NCI-H82 treated with DMSO at 0.1 percent for 48 hours (cell line): ENCODE measurements at regions not wholly inside any gene's neighbourhood (a gene's known extent, or its start where the extent isn't known, plus 50 kb on each side); places are given as distances from the start of the nearest gene placed in this dataset.
A peak's percentile ranks its signal among the peaks of the same experiment; 100 is the strongest.

Experiments
- DNase-seq: peaks from one replicate; lab custom pipeline; 2025; ENCODE audit not compliant: unreplicated experiment; lab: John Stamatoyannopoulos, UW

GRCh38 chr2:120879431-120880295 is 144.0 kb downstream of the GLI2 start:
- peak; percentile 33 for DNase-seq

- DNase-seq = peak; percentile 65
Measured at GRCh38 chr2:120880381-120880780, 144.7 kb downstream of the GLI2 start.

- DNase-seq = no peak
Measured at GRCh38 chr2:120881981-120882788, 146.5 kb downstream of the GLI2 start.

- DNase-seq = no peak
Measured at GRCh38 chr2:120883607-120884440, 148.2 kb downstream of the GLI2 start.

- no peak for DNase-seq
Measured at GRCh38 chr2:120884472-120885290, 149.0 kb downstream of the GLI2 start.

GRCh38 chr2:120885321-120885720 is 149.7 kb downstream of the GLI2 start:
- DNase-seq = no peak

- no peak for DNase-seq
Measured at GRCh38 chr2:120885749-120886148, 150.1 kb downstream of the GLI2 start.

GRCh38 chr2:120886534-120887319 is 151.1 kb downstream of the GLI2 start:
- DNase-seq = no peak

- no peak for DNase-seq
Measured at GRCh38 chr2:120887320-120887697, 151.6 kb downstream of the GLI2 start.

- no peak for DNase-seq
Measured at GRCh38 chr2:120887741-120888231, 152.1 kb downstream of the GLI2 start.

GRCh38 chr2:120888851-120889250 is 153.2 kb downstream of the GLI2 start:
- DNase-seq = no peak

- no peak for DNase-seq
Measured at GRCh38 chr2:120889936-120890335, 154.3 kb downstream of the GLI2 start.

- DNase-seq = no peak
Measured at GRCh38 chr2:120890566-120891360, 155.1 kb downstream of the GLI2 start.

- no peak for DNase-seq
Measured at GRCh38 chr2:120892271-120892966, 156.8 kb downstream of the GLI2 start.

GRCh38 chr2:120892967-120893667 is 157.4 kb downstream of the GLI2 start:
- no peak for DNase-seq

GRCh38 chr2:120893811-120894584 is 158.3 kb downstream of the GLI2 start:
- DNase-seq = no peak

- no peak for DNase-seq
Measured at GRCh38 chr2:120894966-120895365, 159.3 kb downstream of the GLI2 start.
